H9 (cell line): ENCODE measurements at regions not wholly inside any gene's neighbourhood (a gene's known extent, or its start where the extent isn't known, plus 50 kb on each side); places are given as distances from the start of the nearest gene placed in this dataset.

ENCODE experiments used
- DNase-seq: peaks from one replicate; pipeline ENCODE4 v3.0.0-alpha.2; 2017
- H2AFZ ChIP-seq: one replicate; pipeline ENCODE4 v1.6.1; 2013; ENCODE audit warnings: mild to moderate bottlenecking, low read length, control low read depth, moderate library complexity
- H2AK5ac ChIP-seq: 2 replicates; pipeline ENCODE4 v1.6.1; 2013; ENCODE audit warnings: low read length, control low read depth, mixed read lengths; ENCODE audit not compliant: insufficient read length
- H2BK120ac ChIP-seq: one replicate; pipeline ENCODE4 v1.6.1; 2013; ENCODE audit warnings: low read depth, mild to moderate bottlenecking, low read length, control low read depth, inconsistent platforms; ENCODE audit not compliant: poor library complexity, severe bottlenecking
- H2BK12ac ChIP-seq: 2 replicates; pipeline ENCODE4 v1.6.1; 2013; ENCODE audit warnings: low read length, control low read depth, mixed read lengths, low read depth; ENCODE audit not compliant: insufficient read length
- H2BK15ac ChIP-seq: 2 replicates; pipeline ENCODE4 v1.6.1; 2013; ENCODE audit warnings: low read depth, low read length, control low read depth
- H2BK20ac ChIP-seq: one replicate; pipeline ENCODE4 v1.6.1; 2013; ENCODE audit warnings: low read depth, mild to moderate bottlenecking, low read length, control low read depth, inconsistent platforms; ENCODE audit not compliant: poor library complexity, severe bottlenecking
- H2BK5ac ChIP-seq: 2 replicates; pipeline ENCODE4 v1.6.1; 2013; ENCODE audit warnings: low read length, control low read depth, mixed read lengths; ENCODE audit not compliant: insufficient read length
- H3K14ac ChIP-seq: 2 replicates; pipeline ENCODE4 v1.6.1; 2013; ENCODE audit warnings: low read length, control low read depth; ENCODE audit not compliant: insufficient read depth
- H3K18ac ChIP-seq: 2 replicates; pipeline ENCODE4 v1.6.1; 2013; ENCODE audit warnings: low read depth, mild to moderate bottlenecking, mixed read lengths, low read length, control low read depth; ENCODE audit not compliant: insufficient read length
- H3K23ac ChIP-seq: 2 replicates; pipeline ENCODE4 v1.6.1; 2013; ENCODE audit warnings: low read length, control low read depth, mixed read lengths, low read depth; ENCODE audit not compliant: insufficient read length
- H3K23me2 ChIP-seq: 2 replicates; pipeline ENCODE4 v1.6.1; 2013; ENCODE audit warnings: low read depth, mild to moderate bottlenecking, mixed read lengths, low read length, control low read depth; ENCODE audit not compliant: insufficient read length, poor library complexity, severe bottlenecking
- H3K27ac ChIP-seq: 2 replicates; pipeline ENCODE4 v1.5.1; 2013; ENCODE audit warnings: low read length, control low read depth, mixed read lengths, low read depth; ENCODE audit not compliant: insufficient read length
- H3K27me3 ChIP-seq: 2 replicates; pipeline ENCODE4 v1.6.1; 2013; ENCODE audit warnings: low read length, control low read depth, inconsistent platforms; ENCODE audit not compliant: insufficient read depth
- H3K4ac ChIP-seq: 2 replicates; pipeline ENCODE4 v1.6.1; 2013; ENCODE audit warnings: low read depth, mild to moderate bottlenecking, control low read depth, inconsistent platforms, low read length, moderate library complexity
- H3K4me1 ChIP-seq: 2 replicates; pipeline ENCODE4 v1.6.1; 2013; ENCODE audit warnings: low read length, control low read depth, inconsistent platforms; ENCODE audit not compliant: insufficient read depth
- H3K4me2 ChIP-seq: 2 replicates; pipeline ENCODE4 v1.6.1; 2013; ENCODE audit warnings: low read length, control low read depth, mixed read lengths; ENCODE audit not compliant: insufficient read length, insufficient read depth
- H3K56ac ChIP-seq: 2 replicates; pipeline ENCODE4 v1.6.1; 2013; ENCODE audit warnings: low read depth, mild to moderate bottlenecking, mixed read lengths, low read length, control low read depth; ENCODE audit not compliant: insufficient read length
- H3K79me1 ChIP-seq: 2 replicates; pipeline ENCODE4 v1.6.1; 2013; ENCODE audit warnings: low read depth, mild to moderate bottlenecking, moderate library complexity, low read length, control low read depth, inconsistent platforms; ENCODE audit not compliant: insufficient read depth, poor library complexity, severe bottlenecking
- H3K79me2 ChIP-seq: 2 replicates; pipeline ENCODE4 v1.6.1; 2013; ENCODE audit warnings: low read length, control low read depth, inconsistent platforms; ENCODE audit not compliant: insufficient read depth
- H3K9ac ChIP-seq: 2 replicates; pipeline ENCODE4 v1.6.1; 2013; ENCODE audit warnings: low read length, control low read depth, mixed read lengths; ENCODE audit not compliant: insufficient read length; ENCODE audit errors: extremely low read depth
- H3K9me3 ChIP-seq: one replicate; pipeline ENCODE4 v1.6.1; 2013; ENCODE audit warnings: low read depth, low read length, inconsistent platforms; ENCODE audit not compliant: control insufficient read depth
- H3T11ph ChIP-seq: one replicate; pipeline ENCODE4 v1.6.1; 2013; ENCODE audit warnings: mild to moderate bottlenecking, low read length, control low read depth, inconsistent platforms
- H4K20me1 ChIP-seq: one replicate; pipeline ENCODE4 v1.6.1; 2013; ENCODE audit not compliant: control insufficient read depth, insufficient read length, insufficient read depth
- H4K5ac ChIP-seq: 2 replicates; pipeline ENCODE4 v1.6.1; 2013; ENCODE audit warnings: low read depth, mild to moderate bottlenecking, mixed read lengths, low read length, control low read depth; ENCODE audit not compliant: insufficient read length
- H4K8ac ChIP-seq: replicated peaks from 2 replicates; pipeline ENCODE4 v1.6.1; 2013; ENCODE audit warnings: low read length, control low read depth, mixed read lengths, low read depth; ENCODE audit not compliant: insufficient read length
- H4K91ac ChIP-seq: 2 replicates; pipeline ENCODE4 v1.6.1; 2013; ENCODE audit warnings: low read depth, mild to moderate bottlenecking, moderate library complexity, mixed read lengths, low read length, control low read depth; ENCODE audit not compliant: insufficient read length
- H3K27ac Mint-ChIP-seq, 3 experiments: 2 replicates in 2 of 3; 3 replicates in 1 of 3; pipeline ENCODE4 v1.8.0; 2020 to 2021; ENCODE audit warnings: mixed read lengths in 3 of 3, mild to moderate bottlenecking in 1 of 3, moderate library complexity in 1 of 3
- H3K27me3 Mint-ChIP-seq: 2 replicates; pipeline ENCODE4 v1.8.0; 2021; ENCODE audit warnings: low read depth, mild to moderate bottlenecking, moderate library complexity, mixed read lengths
- H3K36me3 Mint-ChIP-seq, 3 experiments: 2 replicates in 2 of 3; 3 replicates in 1 of 3; pipeline ENCODE4 v1.8.0; 2020 to 2021; ENCODE audit warnings: low read depth in 3 of 3, mixed read lengths in 3 of 3; ENCODE audit not compliant: insufficient read depth in 1 of 3
- H3K4me1 Mint-ChIP-seq, 2 experiments: 2 replicates each; pipeline ENCODE4 v1.8.0; 2020; ENCODE audit warnings: mixed read lengths in 2 of 2
- H3K4me3 Mint-ChIP-seq, 2 experiments: 2 replicates in 1 of 2; 3 replicates in 1 of 2; pipeline ENCODE4 v1.8.0; 2020 to 2021; ENCODE audit warnings: mild to moderate bottlenecking in 2 of 2, mixed read lengths in 2 of 2, moderate library complexity in 1 of 2
- H3K9me3 Mint-ChIP-seq, 2 experiments: 2 replicates in 1 of 2; 3 replicates in 1 of 2; pipeline ENCODE4 v1.8.0; 2020; ENCODE audit warnings: mild to moderate bottlenecking in 2 of 2, mixed read lengths in 2 of 2, moderate library complexity in 1 of 2
- TF ChIP-seq, protein P1 (sequence below): fragments of 200-600 bp; sonication (generic); conservative IDR thresholded peaks from 3 replicates; pipeline ENCODE4 v1.8.0; 2021; ENCODE audit warnings: antibody characterized with exemption, mild to moderate bottlenecking

DNA sequence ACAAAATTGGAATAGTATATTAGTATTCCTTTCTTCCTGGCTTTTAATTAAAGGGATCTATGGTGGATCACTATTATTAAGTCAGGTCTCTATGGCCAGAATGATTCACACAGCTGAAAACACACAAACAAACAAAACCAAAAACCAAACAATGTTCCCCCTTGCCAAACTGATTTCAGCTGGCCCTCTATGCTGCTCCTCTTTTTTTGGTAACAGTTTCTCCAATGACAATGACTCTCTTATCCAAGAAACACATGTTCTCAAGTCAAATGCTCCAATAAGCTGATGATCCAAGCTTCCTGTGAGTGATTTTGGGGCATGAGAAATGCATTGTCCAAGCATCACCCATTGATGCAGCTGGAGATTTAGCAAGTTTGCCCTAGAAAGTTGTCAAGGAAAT lies 193.4 kb upstream of the TUT7 start:
- H3K79me1 ChIP-seq = no peaks in the 10 kb centered on the region
- no peak overlapping the region for H2AK5ac ChIP-seq
- no peaks in the 10 kb centered on the region for H3K36me3 Mint-ChIP-seq
- no peak overlapping the region for H4K91ac ChIP-seq
- H3K23me2 ChIP-seq = no peaks in the 10 kb centered on the region
- H3K9me3 ChIP-seq = no peaks in the 10 kb centered on the region
- no peak overlapping the region for H3K4me3 Mint-ChIP-seq
- no peak overlapping the region for H2AFZ ChIP-seq
- DNase-seq = no peak
- H3K9me3 Mint-ChIP-seq = no peaks in the 10 kb centered on the region; a peak in 1 of 5 replicates
- no peak overlapping the region for H3K9ac ChIP-seq
- no peak overlapping the region for H2BK5ac ChIP-seq
- no peaks in the 10 kb centered on the region for H4K20me1 ChIP-seq
- TF ChIP-seq, protein P1, sequence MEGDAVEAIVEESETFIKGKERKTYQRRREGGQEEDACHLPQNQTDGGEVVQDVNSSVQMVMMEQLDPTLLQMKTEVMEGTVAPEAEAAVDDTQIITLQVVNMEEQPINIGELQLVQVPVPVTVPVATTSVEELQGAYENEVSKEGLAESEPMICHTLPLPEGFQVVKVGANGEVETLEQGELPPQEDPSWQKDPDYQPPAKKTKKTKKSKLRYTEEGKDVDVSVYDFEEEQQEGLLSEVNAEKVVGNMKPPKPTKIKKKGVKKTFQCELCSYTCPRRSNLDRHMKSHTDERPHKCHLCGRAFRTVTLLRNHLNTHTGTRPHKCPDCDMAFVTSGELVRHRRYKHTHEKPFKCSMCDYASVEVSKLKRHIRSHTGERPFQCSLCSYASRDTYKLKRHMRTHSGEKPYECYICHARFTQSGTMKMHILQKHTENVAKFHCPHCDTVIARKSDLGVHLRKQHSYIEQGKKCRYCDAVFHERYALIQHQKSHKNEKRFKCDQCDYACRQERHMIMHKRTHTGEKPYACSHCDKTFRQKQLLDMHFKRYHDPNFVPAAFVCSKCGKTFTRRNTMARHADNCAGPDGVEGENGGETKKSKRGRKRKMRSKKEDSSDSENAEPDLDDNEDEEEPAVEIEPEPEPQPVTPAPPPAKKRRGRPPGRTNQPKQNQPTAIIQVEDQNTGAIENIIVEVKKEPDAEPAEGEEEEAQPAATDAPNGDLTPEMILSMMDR = no peak
- H4K8ac ChIP-seq = no peak overlapping the region
- no peaks in the 10 kb centered on the region; the same call in 1 of the 2 replicates for H3K27me3 Mint-ChIP-seq
- H4K5ac ChIP-seq = no peak overlapping the region
- H3K4me2 ChIP-seq = no peak overlapping the region
- no peak overlapping the region for H3K14ac ChIP-seq
- H3K27ac Mint-ChIP-seq = no peak overlapping the region
- H3K4me1 ChIP-seq = peaks cover 10% of the 10 kb centered on the region; the same call in 1 of the 2 replicates
- no peak overlapping the region for H3K56ac ChIP-seq
- no peak overlapping the region for H2BK20ac ChIP-seq
- H3K79me2 ChIP-seq = no peaks in the 10 kb centered on the region
- no peak overlapping the region for H3T11ph ChIP-seq
- no peak overlapping the region for H3K27ac ChIP-seq
- no peak overlapping the region for H2BK12ac ChIP-seq
- no peak overlapping the region for H2BK120ac ChIP-seq
- no peak overlapping the region for H3K18ac ChIP-seq
- no peak overlapping the region for H2BK15ac ChIP-seq
- no peaks in the 10 kb centered on the region for H3K27me3 ChIP-seq
- no peak overlapping the region for H3K4ac ChIP-seq
- H3K23ac ChIP-seq = no peak overlapping the region
- peaks cover 30 to 36% of the 10 kb centered on the region in 2 experiments for H3K4me1 Mint-ChIP-seq
